DMS79 (cell line): ENCODE measurements at regions not wholly inside any gene's neighbourhood (a gene's known extent, or its start where the extent isn't known, plus 50 kb on each side); places are given as distances from the start of the nearest gene placed in this dataset.
"Not testable (repeated sequence)": the region's sequence is repeated elsewhere in the genome, so short reads cannot be mapped to it uniquely, and the experiment has no call there.

Experiments used
- DNase-seq: peaks from one replicate; lab custom pipeline; 2025; lab: John Stamatoyannopoulos, UW

DNA sequence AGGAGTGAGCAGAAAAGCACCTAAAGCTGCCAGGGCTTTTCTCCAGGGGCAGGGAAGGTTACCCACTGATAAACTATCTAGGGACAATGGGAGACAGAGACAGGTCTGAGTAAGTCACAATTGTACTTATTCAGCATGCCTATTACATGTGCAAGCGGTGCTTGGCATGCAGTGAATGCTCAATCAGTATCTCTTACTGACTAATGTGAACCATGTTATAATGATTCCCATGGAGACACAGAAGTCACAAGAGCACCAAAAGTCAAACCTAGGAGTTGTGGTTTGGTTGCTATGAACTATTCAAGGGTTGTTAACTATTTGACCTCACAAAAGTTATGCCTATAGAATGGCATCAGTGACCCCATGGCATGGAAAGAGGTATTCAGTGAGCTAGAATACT lies 50.0 kb upstream of the RASGRP1 start:
- no peak for DNase-seq

DNA sequence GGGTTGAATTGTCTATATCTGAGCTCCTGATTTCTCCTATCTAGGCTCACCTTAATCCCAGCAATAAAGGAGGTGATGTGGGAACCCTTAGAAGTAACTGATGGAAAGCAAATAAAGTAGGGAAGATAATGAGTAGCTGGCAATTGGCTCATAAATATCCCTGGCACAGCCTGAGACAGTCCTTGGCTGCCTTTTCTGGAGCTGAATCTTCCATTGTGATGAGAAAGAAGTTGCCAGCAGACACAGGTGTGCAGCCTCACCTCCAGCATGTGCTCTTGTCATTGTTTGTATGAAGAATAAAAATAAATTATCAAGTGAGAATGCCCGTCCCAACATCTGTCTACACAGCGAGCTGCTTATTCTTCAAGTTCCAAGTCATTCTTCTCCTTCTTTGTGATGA lies 53.2 kb upstream of the RASGRP1 start:
- no peak for DNase-seq

DNA sequence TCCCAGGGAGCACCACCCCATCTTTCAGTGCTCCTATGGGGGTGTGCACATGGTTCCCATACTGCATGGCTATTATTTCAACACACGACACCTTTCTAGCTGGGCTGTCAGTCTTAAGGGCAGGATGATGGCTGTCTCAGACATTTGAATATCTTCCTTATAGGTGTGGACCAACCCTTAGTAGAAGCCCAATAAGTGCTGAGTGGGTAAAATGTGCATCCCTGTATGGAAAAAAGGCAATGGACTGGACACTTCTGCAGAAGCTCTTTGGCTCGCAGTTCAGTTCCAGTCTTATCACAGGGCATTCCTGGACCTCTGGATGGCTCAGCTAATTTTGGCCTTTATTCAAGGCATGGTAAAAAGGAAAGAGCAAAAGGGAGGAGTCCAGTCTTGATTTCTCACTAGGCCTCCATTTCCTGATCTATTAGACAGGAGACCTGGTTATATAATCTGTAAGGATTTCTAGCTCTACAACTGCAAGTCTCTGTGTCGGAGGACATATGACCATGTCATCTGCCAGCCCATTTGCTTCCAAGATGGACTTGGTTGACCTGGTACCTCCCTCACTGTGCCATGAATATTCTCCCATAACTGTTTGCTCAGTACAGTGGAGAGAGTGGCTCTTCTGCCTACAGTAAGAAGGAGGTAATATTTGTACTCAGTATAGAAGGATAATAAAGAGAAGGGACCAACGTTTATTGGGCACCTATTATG lies 53.8 kb upstream of the RASGRP1 start:
- no peak for DNase-seq

DNA sequence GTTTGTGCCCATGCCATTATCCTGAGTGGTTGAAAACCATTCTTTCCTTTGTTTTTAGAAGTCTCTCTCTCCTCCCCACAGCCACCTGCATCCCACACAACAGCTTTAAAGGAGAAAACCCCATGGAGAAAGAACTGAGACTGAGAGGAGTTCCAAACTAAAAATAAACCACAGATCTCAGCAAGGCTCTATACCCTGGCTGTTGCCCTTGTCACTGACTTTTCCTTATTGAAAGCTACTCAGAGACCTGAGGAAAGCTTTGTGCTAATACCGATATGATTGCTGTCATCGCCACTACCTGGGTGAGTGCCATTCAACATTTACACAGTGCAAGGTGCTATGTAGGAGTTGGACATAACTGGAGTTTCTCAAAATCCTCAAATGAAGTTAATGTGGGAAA lies 55.5 kb upstream of the RASGRP1 start:
- DNase-seq, result no peak

DNA sequence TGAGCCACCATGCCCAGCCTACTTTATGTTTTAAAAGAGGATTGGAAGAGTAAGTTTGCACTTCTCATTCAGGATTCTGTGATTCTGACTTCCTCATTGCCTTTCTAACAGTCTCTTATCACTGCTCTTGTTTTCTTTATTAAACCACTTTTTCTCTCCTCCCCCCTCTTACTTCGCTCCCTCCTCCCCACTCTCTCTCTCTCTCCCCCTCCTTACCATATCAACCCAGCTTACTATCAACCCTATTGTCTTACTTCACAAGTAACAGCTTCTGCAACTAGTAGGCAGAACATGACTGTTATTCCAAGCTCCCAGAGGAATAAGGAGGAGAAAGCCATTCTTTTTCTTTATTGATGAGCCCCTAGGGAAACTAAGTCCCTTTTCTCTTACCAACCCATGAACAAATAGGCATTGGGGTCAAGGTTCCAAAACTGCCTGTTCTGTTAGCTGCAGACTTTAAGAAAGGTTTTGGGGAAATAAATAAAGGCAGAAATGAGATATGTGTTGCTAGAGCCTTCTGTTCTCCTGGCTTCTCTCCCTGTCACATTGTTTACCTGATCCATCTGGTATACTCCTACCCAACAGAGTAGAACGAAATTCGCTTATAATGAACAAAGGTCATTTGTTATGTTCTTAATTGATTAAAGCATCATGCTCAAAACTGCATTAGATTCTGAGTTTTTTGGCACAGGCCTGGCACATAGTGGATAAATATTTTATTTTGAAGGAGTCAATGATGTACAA lies 56.4 kb upstream of the RASGRP1 start:
- no peak for DNase-seq

DNA sequence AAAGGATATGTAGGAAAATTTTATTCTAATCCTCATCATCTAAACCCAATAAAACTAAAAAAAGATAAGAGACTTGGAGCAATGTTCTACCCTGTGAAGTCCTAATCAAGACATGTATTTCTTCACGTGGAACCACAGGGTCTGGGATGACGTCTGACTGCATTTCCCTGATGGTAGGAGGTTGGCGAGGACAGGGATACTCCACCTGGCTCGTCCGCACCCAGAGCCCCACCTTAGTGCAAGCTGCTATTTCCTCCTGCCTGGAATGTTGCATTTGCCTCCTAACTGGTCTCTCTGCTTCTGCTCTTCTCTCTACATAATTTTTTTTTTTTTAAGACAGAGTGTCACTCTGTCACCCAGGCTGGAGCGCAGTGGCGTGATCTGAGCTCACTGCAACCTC lies 57.7 kb upstream of the RASGRP1 start:
- DNase-seq, result no peak

DNA sequence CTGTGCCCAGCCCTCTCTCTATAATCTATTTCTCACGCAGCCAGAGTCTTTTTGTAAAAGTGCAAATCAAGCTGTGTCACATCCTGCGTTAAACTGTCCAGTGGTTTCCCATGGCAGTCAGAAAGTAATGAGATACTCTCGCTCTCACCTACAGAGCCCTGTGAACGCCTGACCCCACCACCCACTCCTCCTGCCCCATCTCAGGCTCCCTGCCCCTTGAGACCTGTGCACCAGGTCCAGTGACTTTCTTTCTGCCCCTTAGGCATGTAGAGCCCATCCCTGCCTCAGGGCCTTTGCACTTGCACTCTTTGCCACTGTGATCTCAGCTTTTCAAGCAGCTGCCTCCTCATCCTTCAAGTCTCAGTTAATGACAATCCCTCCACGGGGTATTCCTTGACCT lies 58.3 kb upstream of the RASGRP1 start:
- DNase-seq, result no peak

DNA sequence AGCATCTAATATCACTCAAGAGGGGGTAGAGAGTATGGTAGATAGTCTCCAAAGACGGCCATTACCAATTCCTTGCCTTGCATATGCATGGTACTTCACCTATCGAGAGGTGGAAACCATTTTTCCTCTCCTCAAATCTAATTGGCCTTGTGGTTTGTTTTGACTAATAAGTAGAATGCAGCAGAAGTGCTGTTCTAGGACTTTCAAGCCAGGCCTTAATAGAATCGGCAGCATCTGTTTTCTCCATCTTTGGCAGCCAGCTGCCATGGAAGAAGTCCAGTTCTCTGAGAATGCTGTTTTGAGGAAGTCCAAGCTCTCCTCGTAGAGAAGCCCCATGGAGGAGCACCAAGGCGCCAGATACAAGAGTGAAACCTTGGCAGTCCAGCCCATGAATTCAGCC lies 59.1 kb upstream of the RASGRP1 start:
- no peak for DNase-seq

DNA sequence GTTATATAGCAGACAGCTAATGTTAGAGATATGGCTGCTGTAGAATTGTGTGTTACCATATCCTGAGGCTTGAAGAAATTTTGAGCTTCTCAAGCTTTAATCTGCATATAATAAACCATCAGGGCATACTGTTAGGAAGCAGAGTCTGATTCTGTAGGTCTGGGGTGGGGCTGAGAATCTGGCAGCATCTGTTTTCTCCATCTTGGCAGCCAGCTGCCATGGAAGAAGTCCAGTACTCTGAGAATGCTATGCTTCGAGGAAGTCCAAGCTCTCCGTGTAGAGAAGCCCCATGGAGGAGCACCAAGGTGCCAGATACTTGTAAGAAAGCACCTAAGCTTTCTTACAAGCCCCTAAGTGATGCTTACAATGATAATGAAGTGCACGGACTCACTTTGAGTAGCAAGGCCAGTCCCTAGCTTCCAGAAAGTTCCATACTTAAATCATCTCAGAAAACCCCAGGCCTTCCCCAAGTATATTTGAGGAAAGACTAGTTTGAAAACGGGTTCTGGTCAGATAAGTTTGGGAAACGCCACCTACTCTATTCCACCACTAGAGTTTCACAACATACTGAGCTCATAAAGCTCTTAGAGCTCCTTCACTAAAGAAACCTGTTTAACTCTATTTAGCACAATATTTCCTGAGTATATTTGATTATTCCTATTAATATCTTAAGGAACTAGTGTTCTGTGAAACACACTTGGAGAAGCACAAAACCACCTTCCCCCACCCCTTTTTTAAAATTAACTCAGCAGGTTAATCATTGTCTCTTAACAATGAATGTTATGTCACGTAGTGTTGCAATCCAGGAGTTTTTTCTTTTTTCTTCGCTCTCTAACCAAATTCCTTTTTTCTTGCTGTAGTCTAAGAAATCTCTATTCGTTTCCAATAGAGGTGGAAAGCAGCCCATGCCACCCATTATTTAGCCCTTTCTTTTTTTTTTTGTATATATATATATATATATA lies 59.9 kb upstream of the RASGRP1 start:
- DNase-seq, result no peak

DNA sequence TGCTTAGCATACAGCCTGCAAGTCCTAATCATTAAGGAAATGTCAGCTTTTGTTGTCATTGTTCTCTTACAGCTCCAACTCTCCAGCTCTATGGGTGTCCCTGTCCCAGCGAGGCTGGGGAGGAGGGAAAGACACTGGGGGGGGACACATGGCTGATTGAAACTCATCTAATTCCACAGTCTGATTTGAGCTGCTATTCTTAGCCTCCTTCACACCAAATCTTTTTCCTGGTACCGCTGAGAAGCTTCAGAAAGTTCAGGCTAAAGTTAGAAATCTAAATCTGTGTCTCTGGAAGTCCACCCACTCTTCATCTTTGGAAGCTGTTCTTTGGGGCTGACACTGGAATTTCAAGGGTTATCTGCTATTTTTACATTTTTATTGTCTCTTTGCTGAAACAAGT lies 61.3 kb upstream of the RASGRP1 start:
- no peak for DNase-seq

DNA sequence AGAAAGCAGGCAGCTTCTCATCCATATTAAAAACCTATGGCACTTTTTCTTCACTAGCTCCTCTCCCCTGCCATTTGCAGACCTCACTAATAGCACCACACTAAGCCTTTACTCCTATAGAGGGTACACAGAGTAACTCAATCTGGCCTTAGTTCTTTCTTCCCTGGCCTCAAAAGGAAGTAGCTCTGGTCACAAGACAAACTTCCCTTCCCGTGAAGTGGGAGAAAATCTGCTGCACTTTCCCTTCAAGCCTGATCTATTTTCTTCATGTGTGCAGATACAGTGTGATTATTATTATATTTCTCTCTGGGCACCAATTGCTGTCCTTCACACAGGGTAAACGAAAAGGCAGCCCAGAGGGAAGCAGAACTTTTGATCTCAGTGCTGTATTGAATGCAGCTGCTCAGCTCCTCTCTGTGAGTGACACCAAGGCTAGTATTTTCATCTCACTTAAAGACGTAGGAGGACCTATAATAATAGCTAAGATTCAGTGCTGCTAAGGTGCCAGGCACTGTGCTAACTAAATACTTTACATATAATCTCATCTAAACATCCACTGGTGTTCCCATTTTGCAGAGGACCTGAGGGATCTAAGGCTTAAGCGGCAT lies 61.9 kb upstream of the RASGRP1 start:
- no peak for DNase-seq

DNA sequence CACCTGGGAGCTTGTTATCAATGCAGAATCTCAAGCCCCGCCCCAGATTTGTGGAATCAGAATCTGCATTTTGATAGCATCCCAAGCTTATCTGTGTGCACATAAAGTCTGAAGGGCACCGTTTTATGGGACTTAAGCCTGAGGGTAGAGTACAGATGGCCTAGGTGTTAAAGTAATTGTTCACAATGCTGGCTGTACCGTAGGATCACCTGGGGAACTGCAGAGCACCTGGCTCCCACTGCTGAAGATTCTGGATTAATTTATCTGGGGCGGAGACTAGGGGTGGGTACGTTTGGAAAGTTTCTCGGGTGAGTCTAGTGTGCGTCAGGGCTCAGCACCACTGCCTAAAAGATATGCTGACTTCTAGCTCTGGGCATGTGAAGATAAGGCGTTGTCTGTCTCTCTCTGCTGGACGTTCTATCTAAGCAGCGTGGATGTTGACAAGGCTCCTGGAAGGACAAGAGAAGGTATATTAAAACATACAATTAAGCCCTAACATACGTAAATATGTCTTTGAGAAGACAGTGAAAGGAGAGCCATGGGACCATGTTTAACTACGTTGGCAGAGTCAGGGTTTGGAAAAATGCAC lies 63.2 kb upstream of the RASGRP1 start:
- no peak for DNase-seq

DNA sequence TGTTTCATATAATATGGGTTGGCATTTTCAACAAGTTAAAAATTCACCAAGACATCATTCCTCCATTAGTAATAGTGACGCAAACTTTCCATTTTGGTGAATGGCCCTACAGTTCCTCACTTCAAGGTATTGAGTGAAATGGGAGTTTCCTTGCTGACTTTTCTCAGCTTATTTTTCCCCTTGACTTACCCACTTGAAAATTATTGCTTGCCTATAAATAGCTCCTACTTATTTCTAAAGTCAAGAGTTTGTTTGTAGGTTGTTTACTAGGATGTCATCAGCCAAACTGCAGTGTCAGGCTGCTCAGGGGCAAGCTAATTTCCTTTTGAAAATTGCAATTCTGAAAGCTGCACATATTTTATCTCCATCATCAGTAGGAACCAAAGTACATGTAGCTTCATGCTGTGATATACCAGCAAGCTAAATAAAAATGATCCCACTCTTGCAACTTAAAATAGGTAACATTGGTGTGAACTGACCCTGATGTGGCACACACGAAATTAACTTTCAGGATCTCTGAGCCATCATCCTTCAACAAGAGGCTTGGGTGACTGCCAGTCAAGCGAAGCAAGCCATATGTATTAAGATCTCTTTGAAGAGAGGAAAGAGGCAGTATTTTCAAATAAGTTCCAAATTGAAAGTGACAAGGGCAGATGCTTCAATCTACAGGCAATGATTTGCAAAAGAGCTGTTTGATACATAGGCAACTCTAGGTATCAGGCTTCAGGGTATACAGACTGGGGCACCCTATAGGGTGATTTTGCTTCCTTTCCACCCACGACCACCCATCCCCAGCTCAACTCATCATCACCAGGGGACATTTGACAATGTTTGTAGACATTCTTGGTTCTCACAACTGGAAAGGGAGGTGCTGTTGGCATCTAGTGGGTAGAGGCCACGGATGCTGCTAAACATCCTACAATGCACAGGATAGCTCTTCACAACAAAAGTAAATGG lies 66.8 kb upstream of the RASGRP1 start:
- no peak for DNase-seq

DNA sequence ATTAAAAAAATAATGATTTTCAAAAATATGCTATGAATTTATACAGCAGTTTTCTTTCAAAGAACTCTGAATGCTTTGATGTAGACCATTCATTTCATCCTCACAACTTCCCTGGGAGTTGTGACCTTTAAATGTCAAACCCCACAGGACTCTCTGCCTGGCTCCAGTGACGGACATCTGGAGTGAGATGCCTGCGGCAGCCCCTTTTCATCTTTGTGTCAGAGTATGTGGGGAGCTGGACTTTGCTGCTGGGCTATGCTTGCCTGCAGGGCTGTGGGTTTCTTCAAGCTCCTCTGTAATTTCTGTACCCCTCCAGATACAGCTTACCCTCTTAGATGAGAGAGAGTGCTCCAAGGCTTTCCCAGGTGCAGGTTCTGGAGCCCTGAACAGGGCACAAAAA lies 70.6 kb upstream of the RASGRP1 start:
- no peak for DNase-seq

DNA sequence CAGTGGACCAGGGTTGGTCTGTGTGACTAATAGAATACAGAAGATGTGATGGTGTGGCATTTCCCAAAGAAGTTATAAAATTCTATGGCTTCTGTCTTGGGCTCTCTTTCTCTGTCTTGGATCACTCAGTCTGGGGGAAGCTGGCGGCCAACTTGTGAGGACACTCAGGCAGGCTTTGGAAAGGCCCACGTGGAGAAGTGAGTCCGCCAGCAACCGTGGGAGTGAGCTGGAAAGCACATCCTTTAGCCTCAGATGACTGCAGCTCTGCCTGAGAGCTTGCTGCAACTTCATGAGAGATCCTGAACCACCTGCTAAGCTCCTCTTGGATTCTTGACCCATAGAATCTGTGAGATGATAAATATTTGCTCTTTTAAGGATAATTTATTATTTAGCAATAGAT lies 72.0 kb upstream of the RASGRP1 start:
- DNase-seq, result no peak

DNA sequence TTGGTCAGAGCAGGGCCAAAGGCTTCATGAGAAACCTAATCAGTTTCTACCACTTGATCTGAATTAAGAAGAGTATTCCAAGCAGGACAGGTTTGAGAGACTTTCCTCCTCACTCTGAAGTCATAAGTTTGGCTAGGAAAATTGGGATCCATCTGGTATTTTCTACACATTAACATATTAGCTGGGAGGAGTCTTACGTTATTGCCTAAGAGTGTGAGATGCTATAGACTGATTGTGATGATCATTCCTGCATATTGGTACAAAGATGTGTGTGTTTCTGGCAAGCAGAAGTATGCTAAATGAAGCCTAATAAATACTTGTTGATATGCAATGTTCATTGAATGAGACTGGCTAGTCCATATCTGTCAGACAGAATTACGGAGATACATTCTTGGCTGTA lies 73.5 kb upstream of the RASGRP1 start:
- DNase-seq, result no peak

DNA sequence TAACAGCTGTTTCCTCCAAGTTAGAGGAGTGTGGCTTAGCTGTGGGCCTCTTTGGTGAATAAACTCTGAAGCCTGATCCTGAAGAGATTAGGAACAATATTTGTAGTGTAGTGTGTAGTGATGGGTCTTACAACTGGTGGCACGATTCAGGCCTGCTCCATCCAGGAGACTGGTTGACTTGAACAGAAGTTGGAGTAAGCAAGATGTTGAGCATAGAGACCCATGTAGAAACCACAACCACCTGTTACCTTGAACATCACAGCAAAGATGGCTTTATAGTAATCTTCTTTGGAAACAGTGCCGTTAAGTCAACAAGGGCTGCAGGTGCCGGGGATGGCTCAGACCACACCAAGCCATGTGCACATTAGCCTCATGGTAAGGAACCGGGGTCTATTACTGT lies 74.2 kb upstream of the RASGRP1 start:
- no peak for DNase-seq

DNA sequence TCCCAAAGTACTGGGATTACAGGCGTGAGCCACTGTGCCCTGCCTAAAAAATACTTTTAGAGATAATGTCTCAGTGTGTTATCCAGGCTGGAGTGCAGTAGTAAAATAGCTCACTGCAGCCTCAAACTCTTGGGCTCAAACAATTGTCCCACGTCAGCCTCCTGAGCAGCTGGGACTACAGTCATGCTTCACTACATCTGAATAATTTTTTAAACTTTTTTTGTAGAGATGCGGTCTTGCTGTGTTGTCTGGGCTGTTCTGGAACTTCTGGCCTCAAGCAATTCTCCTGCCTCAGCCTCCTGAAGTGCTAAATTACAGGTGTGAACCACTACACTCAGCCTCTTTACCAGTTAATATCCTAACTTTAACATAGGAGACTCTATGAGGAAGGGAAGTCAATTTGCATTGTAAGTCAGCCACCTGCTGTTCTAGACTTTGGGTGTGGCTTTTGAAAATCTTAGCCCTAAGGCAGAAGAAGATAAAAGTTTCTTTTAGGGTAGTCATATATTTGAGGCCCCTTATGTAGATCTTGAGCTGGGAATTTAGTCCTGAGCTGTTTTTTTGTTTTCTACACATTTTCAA lies 78.2 kb upstream of the RASGRP1 start:
- no peak for DNase-seq

DNA sequence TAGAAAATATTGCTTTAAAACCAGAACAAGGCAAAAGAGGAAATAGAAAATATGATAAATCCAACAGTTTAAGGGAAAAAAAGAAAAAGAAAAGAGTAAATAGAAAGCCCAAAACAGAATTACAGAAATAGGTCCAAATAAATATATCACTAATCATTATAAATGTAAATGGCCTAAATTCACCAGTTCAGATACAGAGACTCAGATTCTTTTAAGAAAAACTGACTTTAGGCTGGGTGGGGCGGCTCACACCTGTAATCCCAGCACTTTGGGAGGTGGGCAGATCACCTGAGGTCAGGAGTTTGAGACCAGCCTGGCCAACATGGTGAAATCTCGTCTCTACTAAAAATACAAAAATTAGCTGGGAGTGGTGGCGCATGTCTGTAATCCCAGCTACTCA lies 79.7 kb upstream of the RASGRP1 start:
- DNase-seq, result not testable (repeated sequence)

DNA sequence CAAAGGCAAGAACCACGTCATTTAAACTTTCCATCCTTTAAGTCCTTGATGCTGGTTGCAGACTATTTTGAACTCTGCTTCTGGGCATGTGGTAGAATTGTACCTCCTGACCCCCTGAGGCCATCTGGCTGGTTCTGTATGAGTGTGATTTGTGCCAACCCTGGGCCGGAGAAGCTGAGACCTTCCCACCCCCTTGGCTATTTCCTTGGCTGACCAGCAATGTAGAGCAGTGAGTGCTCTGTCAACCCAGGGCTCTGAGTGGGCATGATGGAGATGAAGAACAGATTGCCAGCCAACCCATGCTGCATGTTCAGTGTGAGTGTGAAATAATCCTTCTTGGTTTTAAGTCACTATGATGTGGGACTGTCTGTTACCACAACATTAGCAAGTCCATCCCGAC lies 82.1 kb upstream of the RASGRP1 start:
- DNase-seq, result no peak
